ENCODE measurements at regions not wholly inside any gene's neighbourhood (a gene's known extent, or its start where the extent isn't known, plus 50 kb on each side); places are given as distances from the start of the nearest gene placed in this dataset.

- Histone ChIP-seq H3K27ac (no peak overlapping the region), H3K36me3 (no peaks in the 10 kb centered on the region), H3K4me1 (no peaks in the 10 kb centered on the region), H3K27me3 (no peaks in the 10 kb centered on the region), H3K4me3 (no peak overlapping the region), H3K9me3 (no peaks in the 10 kb centered on the region)
- TF ChIP-seq POLR2A (IDR thresholded peaks at IDR 0.05) (no peak), CTCF (IDR thresholded peaks at IDR 0.05) (no peak)
- no peak for DNase-seq
Measured at GRCh38 chr4:117357437-117357836, 272.1 kb upstream of the TRAM1L1 start.

GRCh38 chr4:117357866-117358265 is 272.5 kb upstream of the TRAM1L1 start:
- H3K4me1 ChIP-seq = no peaks in the 10 kb centered on the region
- no peaks in the 10 kb centered on the region for H3K9me3 ChIP-seq
- no peaks in the 10 kb centered on the region for H3K27me3 ChIP-seq
- no peak for DNase-seq
- H3K27ac ChIP-seq = no peak overlapping the region
- TF ChIP-seq CTCF (IDR thresholded peaks at IDR 0.05) (no peak), POLR2A (IDR thresholded peaks at IDR 0.05) (no peak)
- no peak overlapping the region for H3K4me3 ChIP-seq
- no peaks in the 10 kb centered on the region for H3K36me3 ChIP-seq

- Histone ChIP-seq H3K27me3 (no peaks in the 10 kb centered on the region), H3K4me1 (no peaks in the 10 kb centered on the region), H3K27ac (no peak overlapping the region), H3K9me3 (no peaks in the 10 kb centered on the region), H3K36me3 (no peaks in the 10 kb centered on the region), H3K4me3 (no peak overlapping the region)
- DNase-seq = no peak
- TF ChIP-seq CTCF (IDR thresholded peaks at IDR 0.05) (no peak), POLR2A (IDR thresholded peaks at IDR 0.05) (no peak)
Measured at GRCh38 chr4:117370944-117371668, 285.7 kb upstream of the TRAM1L1 start.

- H3K27me3 ChIP-seq = no peaks in the 10 kb centered on the region
Measured at GRCh38 chr4:117375101-117375500, 289.7 kb upstream of the TRAM1L1 start.

GRCh38 chr4:117376692-117377091 is 291.3 kb upstream of the TRAM1L1 start:
- no peak for DNase-seq
- no peaks in the 10 kb centered on the region for H3K27me3 ChIP-seq
- H3K4me3 ChIP-seq = no peak overlapping the region
- no peaks in the 10 kb centered on the region for H3K9me3 ChIP-seq
- no peak overlapping the region for H3K27ac ChIP-seq
- H3K36me3 ChIP-seq = no peaks in the 10 kb centered on the region
- TF ChIP-seq CTCF (IDR thresholded peaks at IDR 0.05) (no peak), POLR2A (IDR thresholded peaks at IDR 0.05) (no peak)
- no peaks in the 10 kb centered on the region for H3K4me1 ChIP-seq

More at GRCh38 chr4:117375101-117375500, 289.7 kb upstream of the TRAM1L1 start:
- H3K27ac ChIP-seq = no peak overlapping the region
- H3K4me3 ChIP-seq = no peak overlapping the region
- no peak for TF ChIP-seq POLR2A (IDR thresholded peaks at IDR 0.05)
- no peak for TF ChIP-seq CTCF (IDR thresholded peaks at IDR 0.05)
- no peaks in the 10 kb centered on the region for H3K4me1 ChIP-seq
- no peak for DNase-seq
- H3K36me3 ChIP-seq = no peaks in the 10 kb centered on the region
- H3K9me3 ChIP-seq = no peaks in the 10 kb centered on the region

All from Peyer's patch (tissue), 4 donors.